ENCODE measurements at regions not wholly inside any gene's neighbourhood (a gene's known extent, or its start where the extent isn't known, plus 50 kb on each side); places are given as distances from the start of the nearest gene placed in this dataset.

GRCh38 chr16:17026600-17027242 is 444.0 kb downstream of the XYLT1 start:
- DNase-seq (ENCODE audit: low read depth, low spot score) = no peak
- no peak overlapping the region for H3K9ac ChIP-seq (ENCODE audit: insufficient read length, low read depth)
- TF ChIP-seq YY1 (IDR thresholded peaks at IDR 0.05; ENCODE audit: insufficient read depth, insufficient read length) = no peak
- no peak for TF ChIP-seq SUZ12 (IDR thresholded peaks at IDR 0.05; ENCODE audit: extremely low read depth, insufficient read depth, insufficient read length)
- no peak for TF ChIP-seq ZNF274 (IDR thresholded peaks at IDR 0.05; ENCODE audit: low read depth, low read length)

GRCh38 chr16:17027488-17028129 is 443.2 kb downstream of the XYLT1 start:
- no peak overlapping the region for H3K9ac ChIP-seq (ENCODE audit: insufficient read length, low read depth)
- H3K9me3 ChIP-seq (ENCODE audit: insufficient read depth, low read length) = peaks cover 12% of the 10 kb centered on the region
- H3K4me3 ChIP-seq (ENCODE audit: insufficient read length, low read depth) = no peak overlapping the region
- no peaks in the 10 kb centered on the region for H3K36me3 ChIP-seq (ENCODE audit: insufficient read depth, insufficient read length, low read length)
- DNase-seq (ENCODE audit: low read depth, low spot score) = no peak
- H3K4me1 ChIP-seq (ENCODE audit: insufficient read depth, insufficient read length) = no peaks in the 10 kb centered on the region
- TF ChIP-seq ZNF274 (IDR thresholded peaks at IDR 0.05; ENCODE audit: low read depth, low read length) (no peak), SUZ12 (IDR thresholded peaks at IDR 0.05; ENCODE audit: extremely low read depth, insufficient read depth, insufficient read length) (no peak), YY1 (IDR thresholded peaks at IDR 0.05; ENCODE audit: insufficient read depth, insufficient read length) (no peak)
- H3K27me3 ChIP-seq (ENCODE audit: insufficient read depth, insufficient read length) = no peaks in the 10 kb centered on the region

More at GRCh38 chr16:17026600-17027242, 444.0 kb downstream of the XYLT1 start:
- no peaks in the 10 kb centered on the region for H3K27me3 ChIP-seq (ENCODE audit: insufficient read depth, insufficient read length)
- H3K4me3 ChIP-seq (ENCODE audit: insufficient read length, low read depth) = no peak overlapping the region
- no peaks in the 10 kb centered on the region for H3K4me1 ChIP-seq (ENCODE audit: insufficient read depth, insufficient read length)
- no peaks in the 10 kb centered on the region for H3K36me3 ChIP-seq (ENCODE audit: insufficient read depth, insufficient read length, low read length)
- peaks cover 12% of the 10 kb centered on the region for H3K9me3 ChIP-seq (ENCODE audit: insufficient read depth, low read length)

DNA sequence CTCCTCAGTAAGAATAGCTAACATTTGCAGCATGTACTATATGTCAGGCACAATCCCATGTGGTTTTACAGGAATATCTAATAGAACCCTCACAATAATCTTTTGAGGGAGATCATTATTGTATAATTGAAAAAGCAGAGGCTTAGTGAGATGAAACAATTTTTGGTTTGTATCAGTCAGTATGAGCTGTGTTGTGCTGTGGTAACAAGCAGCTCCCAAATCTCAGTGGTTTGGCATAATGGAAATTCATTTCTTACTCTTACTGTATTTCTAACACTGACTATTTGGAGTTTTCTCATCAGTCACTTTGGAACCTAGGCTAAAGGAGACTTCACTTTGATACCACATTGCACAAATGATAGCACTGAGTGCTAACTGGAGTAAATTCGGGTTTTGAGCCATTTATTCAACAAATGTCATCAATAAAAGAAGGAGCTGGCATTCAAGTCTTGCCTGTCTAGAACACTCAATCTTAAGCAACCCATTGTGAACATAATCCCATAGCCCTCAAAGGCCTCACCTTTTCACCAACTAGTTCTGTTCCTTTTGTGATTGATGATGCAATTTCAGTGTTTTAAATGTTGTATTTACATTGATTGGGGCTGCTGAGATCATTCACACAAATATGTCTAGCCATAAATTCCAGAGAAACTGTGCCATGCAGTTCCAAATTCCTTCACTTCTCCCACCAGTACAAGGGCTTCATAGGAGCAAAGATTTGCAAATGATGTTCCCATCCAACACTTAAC is 441.0 kb downstream of the XYLT1 start:
- Histone ChIP-seq H3K27me3 (ENCODE audit: insufficient read depth, insufficient read length) (no peaks in the 10 kb centered on the region), H3K4me1 (ENCODE audit: insufficient read depth, insufficient read length) (no peaks in the 10 kb centered on the region), H3K9ac (ENCODE audit: insufficient read length, low read depth) (no peak overlapping the region), H3K9me3 (ENCODE audit: insufficient read depth, low read length) (peaks cover 17% of the 10 kb centered on the region), H3K36me3 (ENCODE audit: insufficient read depth, insufficient read length, low read length) (no peaks in the 10 kb centered on the region), H3K4me3 (ENCODE audit: insufficient read length, low read depth) (no peak overlapping the region)
- no peak for DNase-seq (ENCODE audit: low read depth, low spot score)
- TF ChIP-seq SUZ12 (IDR thresholded peaks at IDR 0.05; ENCODE audit: extremely low read depth, insufficient read depth, insufficient read length) (no peak), YY1 (IDR thresholded peaks at IDR 0.05; ENCODE audit: insufficient read depth, insufficient read length) (no peak), ZNF274 (IDR thresholded peaks at IDR 0.05; ENCODE audit: low read depth, low read length) (no peak)

- no peaks in the 10 kb centered on the region for H3K36me3 ChIP-seq (ENCODE audit: insufficient read depth, insufficient read length, low read length)
- H3K9me3 ChIP-seq (ENCODE audit: insufficient read depth, low read length) = peaks cover 20% of the 10 kb centered on the region
- TF ChIP-seq ZNF274 (IDR thresholded peaks at IDR 0.05; ENCODE audit: low read depth, low read length) = no peak
- H3K4me1 ChIP-seq (ENCODE audit: insufficient read depth, insufficient read length) = no peaks in the 10 kb centered on the region
- H3K27me3 ChIP-seq (ENCODE audit: insufficient read depth, insufficient read length) = no peaks in the 10 kb centered on the region
- no peak overlapping the region for H3K9ac ChIP-seq (ENCODE audit: insufficient read length, low read depth)
- no peak for DNase-seq (ENCODE audit: low read depth, low spot score)
- no peak overlapping the region for H3K4me3 ChIP-seq (ENCODE audit: insufficient read length, low read depth)
Observed at GRCh38 chr16:17031484-17032268, 439.1 kb downstream of the XYLT1 start.

- no peak overlapping the region for H3K4me3 ChIP-seq (ENCODE audit: insufficient read length, low read depth)
- no peaks in the 10 kb centered on the region for H3K4me1 ChIP-seq (ENCODE audit: insufficient read depth, insufficient read length)
- H3K27me3 ChIP-seq (ENCODE audit: insufficient read depth, insufficient read length) = no peaks in the 10 kb centered on the region
- H3K9ac ChIP-seq (ENCODE audit: insufficient read length, low read depth) = no peak overlapping the region
- DNase-seq (ENCODE audit: low read depth, low spot score) = no peak
- TF ChIP-seq SUZ12 (IDR thresholded peaks at IDR 0.05; ENCODE audit: extremely low read depth, insufficient read depth, insufficient read length) (no peak), YY1 (IDR thresholded peaks at IDR 0.05; ENCODE audit: insufficient read depth, insufficient read length) (no peak), ZNF274 (IDR thresholded peaks at IDR 0.05; ENCODE audit: low read depth, low read length) (no peak)
- H3K36me3 ChIP-seq (ENCODE audit: insufficient read depth, insufficient read length, low read length) = no peaks in the 10 kb centered on the region
- peaks cover 20% of the 10 kb centered on the region for H3K9me3 ChIP-seq (ENCODE audit: insufficient read depth, low read length)
Observed at GRCh38 chr16:17032332-17032731, 438.4 kb downstream of the XYLT1 start.

DNA sequence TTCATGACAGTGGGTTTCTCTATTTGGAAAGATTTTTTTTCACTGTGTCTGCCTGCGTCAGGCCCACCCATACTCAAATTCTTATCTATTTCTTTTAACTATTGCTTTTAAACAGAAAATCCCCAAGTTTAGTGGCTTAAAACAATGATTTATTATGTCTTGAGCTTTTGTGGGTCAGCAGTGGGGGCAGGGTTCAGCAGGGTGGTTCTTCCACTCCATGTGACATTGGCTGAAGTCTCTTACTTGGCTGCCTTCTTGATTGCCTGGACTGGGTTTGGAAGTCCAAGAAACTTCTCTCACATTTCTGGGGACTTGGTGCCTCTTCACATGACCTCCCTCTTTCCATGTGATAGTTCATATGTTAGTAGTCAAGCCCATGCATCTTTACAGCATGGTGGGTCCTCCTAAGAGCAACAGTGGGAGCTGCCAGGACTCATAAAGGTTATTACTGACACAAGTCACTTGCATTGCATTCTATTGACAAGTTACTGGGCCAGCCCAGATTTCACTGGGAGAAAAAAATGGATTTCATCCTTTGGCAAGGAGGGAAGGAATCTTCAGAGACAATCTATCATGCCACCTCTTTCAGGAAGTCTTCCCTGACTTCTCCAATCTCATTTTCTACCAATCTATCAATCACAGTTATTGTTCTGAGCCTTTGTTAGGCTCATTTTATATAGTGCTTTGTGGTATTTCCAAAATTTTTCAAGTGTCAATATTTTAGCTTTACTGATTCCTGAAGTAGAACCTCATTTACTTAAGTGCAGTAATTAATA is 436.1 kb downstream of the XYLT1 start:
- Histone ChIP-seq H3K4me1 (ENCODE audit: insufficient read depth, insufficient read length) (no peaks in the 10 kb centered on the region), H3K27me3 (ENCODE audit: insufficient read depth, insufficient read length) (no peaks in the 10 kb centered on the region), H3K4me3 (ENCODE audit: insufficient read length, low read depth) (no peak overlapping the region), H3K9ac (ENCODE audit: insufficient read length, low read depth) (no peak overlapping the region), H3K36me3 (ENCODE audit: insufficient read depth, insufficient read length, low read length) (no peaks in the 10 kb centered on the region), H3K9me3 (ENCODE audit: insufficient read depth, low read length) (peaks cover 15% of the 10 kb centered on the region)
- TF ChIP-seq YY1 (IDR thresholded peaks at IDR 0.05; ENCODE audit: insufficient read depth, insufficient read length) (no peak), SUZ12 (IDR thresholded peaks at IDR 0.05; ENCODE audit: extremely low read depth, insufficient read depth, insufficient read length) (no peak), ZNF274 (IDR thresholded peaks at IDR 0.05; ENCODE audit: low read depth, low read length) (no peak)
- DNase-seq (ENCODE audit: low read depth, low spot score) = no peak
